ENCODE measurements at regions not wholly inside any gene's neighbourhood (a gene's known extent, or its start where the extent isn't known, plus 50 kb on each side); places are given as distances from the start of the nearest gene placed in this dataset.
"Not testable (repeated sequence)": the region's sequence is repeated elsewhere in the genome, so short reads cannot be mapped to it uniquely, and the experiment has no call there.

GRCh38 chr4:151864068-151864467 is 103.3 kb upstream of the GATB start:
- DNase-seq: no peak
- no peaks in the 10 kb centered on the region for H3K27me3 Mint-ChIP-seq
- H3K4me3 Mint-ChIP-seq: no peak overlapping the region
- peaks cover 17% of the 10 kb centered on the region for H3K4me1 Mint-ChIP-seq
- peaks cover 14 to 18% of the 10 kb centered on the region in 2 donors for H3K9me3 Mint-ChIP-seq
- H3K27ac Mint-ChIP-seq: no peak overlapping the region
- ATAC-seq: no peak

GRCh38 chr4:151862766-151863165 is 102.0 kb upstream of the GATB start:
- H3K4me1 Mint-ChIP-seq: peaks cover 17% of the 10 kb centered on the region
- ATAC-seq (no peak), DNase-seq (no peak)
- H3K27me3 Mint-ChIP-seq: no peaks in the 10 kb centered on the region
- no peak overlapping the region for H3K27ac Mint-ChIP-seq
- H3K4me3 Mint-ChIP-seq: no peak overlapping the region
- H3K9me3 Mint-ChIP-seq: peaks cover 11 to 14% of the 10 kb centered on the region in 2 donors

GRCh38 chr4:151860561-151861093 is 99.8 kb upstream of the GATB start:
- peaks cover 5% of the 10 kb centered on the region for H3K4me1 Mint-ChIP-seq
- ATAC-seq: no peak
- H3K27ac Mint-ChIP-seq: no peak overlapping the region

GRCh38 chr4:151859641-151860040 is 98.8 kb upstream of the GATB start:
- no peaks in the 10 kb centered on the region for H3K27me3 Mint-ChIP-seq
- H3K9me3 Mint-ChIP-seq: no peaks in the 10 kb centered on the region
- ATAC-seq (no peak), DNase-seq (no peak)
- H3K27ac Mint-ChIP-seq: no peak overlapping the region
- no peaks in the 10 kb centered on the region for H3K4me1 Mint-ChIP-seq
- H3K4me3 Mint-ChIP-seq: no peak overlapping the region

More at GRCh38 chr4:151860561-151861093, 99.8 kb upstream of the GATB start:
- H3K4me3 Mint-ChIP-seq: no peak overlapping the region
- no peaks in the 10 kb centered on the region for H3K9me3 Mint-ChIP-seq
- H3K27me3 Mint-ChIP-seq: no peaks in the 10 kb centered on the region
- DNase-seq: no peak

- Mint-ChIP-seq H3K27ac (no peak overlapping the region), H3K4me1 (no peaks in the 10 kb centered on the region), H3K27me3 (no peaks in the 10 kb centered on the region), H3K4me3 (no peak overlapping the region), H3K9me3 (no peaks in the 10 kb centered on the region)
- ATAC-seq: no peak
- DNase-seq: no peak
These were observed 97.5 kb upstream of the GATB start for GRCh38 chr4:151858356-151858755.

- no peak for ATAC-seq
- Mint-ChIP-seq H3K4me1 (no peaks in the 10 kb centered on the region), H3K9me3 (no peaks in the 10 kb centered on the region), H3K27me3 (no peaks in the 10 kb centered on the region), H3K4me3 (no peak overlapping the region), H3K27ac (no peak overlapping the region)
- DNase-seq: no peak
These were observed 96.6 kb upstream of the GATB start for GRCh38 chr4:151857368-151857767.

GRCh38 chr4:151855747-151856146 is 94.9 kb upstream of the GATB start:
- H3K27me3 Mint-ChIP-seq: no peaks in the 10 kb centered on the region
- no peaks in the 10 kb centered on the region for H3K9me3 Mint-ChIP-seq
- DNase-seq (no peak), ATAC-seq (no peak)
- H3K4me3 Mint-ChIP-seq: no peak overlapping the region
- no peaks in the 10 kb centered on the region for H3K4me1 Mint-ChIP-seq
- H3K27ac Mint-ChIP-seq: no peak overlapping the region

GRCh38 chr4:151854731-151855130 is 93.9 kb upstream of the GATB start:
- Mint-ChIP-seq H3K4me3 (no peak overlapping the region), H3K27me3 (no peaks in the 10 kb centered on the region), H3K9me3 (no peaks in the 10 kb centered on the region), H3K27ac (no peak overlapping the region), H3K4me1 (no peaks in the 10 kb centered on the region)
- DNase-seq: no peak
- ATAC-seq: no peak

- no peak for DNase-seq
- no peak for ATAC-seq
- Mint-ChIP-seq H3K4me1 (no peaks in the 10 kb centered on the region), H3K27me3 (no peaks in the 10 kb centered on the region), H3K9me3 (peaks cover 0 to 8% of the 10 kb centered on the region in 2 donors), H3K4me3 (no peak overlapping the region), H3K27ac (no peak overlapping the region)
These were observed 92.2 kb upstream of the GATB start for GRCh38 chr4:151853034-151853433.

GRCh38 chr4:151852202-151852601 is 91.4 kb upstream of the GATB start:
- DNase-seq: no peak
- Mint-ChIP-seq H3K27ac (no peak overlapping the region), H3K9me3 (peaks cover 0 to 9% of the 10 kb centered on the region in 2 donors), H3K27me3 (no peaks in the 10 kb centered on the region), H3K4me1 (no peaks in the 10 kb centered on the region), H3K4me3 (no peak overlapping the region)
- no peak for ATAC-seq

GRCh38 chr4:151851354-151851753 is 90.5 kb upstream of the GATB start:
- Mint-ChIP-seq H3K4me3 (no peak overlapping the region), H3K4me1 (no peaks in the 10 kb centered on the region), H3K27ac (no peak overlapping the region), H3K27me3 (no peaks in the 10 kb centered on the region), H3K9me3 (peaks cover 0 to 9% of the 10 kb centered on the region in 2 donors)
- no peak for ATAC-seq
- no peak for DNase-seq

GRCh38 chr4:151850791-151851213 is 90.0 kb upstream of the GATB start:
- Mint-ChIP-seq H3K4me3 (no peak overlapping the region), H3K4me1 (no peaks in the 10 kb centered on the region), H3K9me3 (peaks cover 0 to 9% of the 10 kb centered on the region in 2 donors), H3K27me3 (no peaks in the 10 kb centered on the region), H3K27ac (no peak overlapping the region)
- DNase-seq: no peak
- no peak for ATAC-seq

GRCh38 chr4:151845551-151845950 is 84.7 kb upstream of the GATB start:
- H3K4me1 Mint-ChIP-seq, H3K9me3 Mint-ChIP-seq, H3K27ac Mint-ChIP-seq, DNase-seq, ATAC-seq, H3K27me3 Mint-ChIP-seq, H3K4me3 Mint-ChIP-seq: not testable (repeated sequence)

GRCh38 chr4:151842430-151843079 is 81.7 kb upstream of the GATB start:
- ATAC-seq: no peak
- no peak for DNase-seq
- no peaks in the 10 kb centered on the region for H3K9me3 Mint-ChIP-seq
- no peak overlapping the region for H3K27ac Mint-ChIP-seq
- no peak overlapping the region for H3K4me3 Mint-ChIP-seq
- no peaks in the 10 kb centered on the region for H3K4me1 Mint-ChIP-seq
- H3K27me3 Mint-ChIP-seq: no peaks in the 10 kb centered on the region

- Mint-ChIP-seq H3K4me1 (no peaks in the 10 kb centered on the region), H3K4me3 (no peak overlapping the region)
These were observed 80.3 kb upstream of the GATB start for GRCh38 chr4:151841107-151841506.

GRCh38 chr4:151835467-151835866 is 74.7 kb upstream of the GATB start:
- Mint-ChIP-seq H3K27ac (no peak overlapping the region), H3K9me3 (no peaks in the 10 kb centered on the region), H3K27me3 (no peaks in the 10 kb centered on the region), H3K4me1 (no peaks in the 10 kb centered on the region), H3K4me3 (no peak overlapping the region)
- DNase-seq (no peak), ATAC-seq (no peak)

More at GRCh38 chr4:151841107-151841506, 80.3 kb upstream of the GATB start:
- DNase-seq: no peak
- ATAC-seq: no peak
- no peaks in the 10 kb centered on the region for H3K9me3 Mint-ChIP-seq
- H3K27ac Mint-ChIP-seq: no peak overlapping the region
- H3K27me3 Mint-ChIP-seq: no peaks in the 10 kb centered on the region

- no peaks in the 10 kb centered on the region for H3K27me3 Mint-ChIP-seq
- H3K4me1 Mint-ChIP-seq: no peaks in the 10 kb centered on the region
- ATAC-seq (peak; percentile 61), DNase-seq (no peak)
- no peak overlapping the region for H3K27ac Mint-ChIP-seq
- no peaks in the 10 kb centered on the region for H3K9me3 Mint-ChIP-seq
- H3K4me3 Mint-ChIP-seq: no peak overlapping the region
These were observed 72.4 kb upstream of the GATB start for GRCh38 chr4:151833174-151833573.

All from stimulated activated naive CD8-positive, alpha-beta T cell treated with anti-CD3 and anti-CD28 coated beads, Interleukin-15, amount 100 ng/mL, for 72 hours (primary cell).